ENCODE measurements at regions not wholly inside any gene's neighbourhood (a gene's known extent, or its start where the extent isn't known, plus 50 kb on each side); places are given as distances from the start of the nearest gene placed in this dataset.

DNA sequence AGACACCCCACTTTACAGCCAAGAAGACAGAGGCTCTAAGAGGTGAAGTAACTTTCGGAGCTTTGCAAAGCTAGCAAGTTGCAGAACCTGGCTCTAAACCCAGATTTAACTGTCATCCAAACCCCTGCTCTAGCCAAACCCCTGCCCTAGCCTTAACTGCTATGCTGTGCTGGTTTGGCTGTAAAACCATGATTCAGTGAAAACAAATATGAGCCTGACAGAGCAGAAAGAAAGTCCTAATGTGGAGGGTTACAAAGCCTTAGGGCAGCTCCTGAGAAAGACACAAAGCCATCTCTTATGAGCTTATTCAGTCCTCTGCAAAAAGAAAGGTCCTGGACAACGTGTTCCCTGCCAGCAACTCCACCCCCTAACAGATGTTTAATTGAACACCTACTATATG is 172.8 kb downstream of the KATNAL1 start:
- TF ChIP-seq, protein P1, sequence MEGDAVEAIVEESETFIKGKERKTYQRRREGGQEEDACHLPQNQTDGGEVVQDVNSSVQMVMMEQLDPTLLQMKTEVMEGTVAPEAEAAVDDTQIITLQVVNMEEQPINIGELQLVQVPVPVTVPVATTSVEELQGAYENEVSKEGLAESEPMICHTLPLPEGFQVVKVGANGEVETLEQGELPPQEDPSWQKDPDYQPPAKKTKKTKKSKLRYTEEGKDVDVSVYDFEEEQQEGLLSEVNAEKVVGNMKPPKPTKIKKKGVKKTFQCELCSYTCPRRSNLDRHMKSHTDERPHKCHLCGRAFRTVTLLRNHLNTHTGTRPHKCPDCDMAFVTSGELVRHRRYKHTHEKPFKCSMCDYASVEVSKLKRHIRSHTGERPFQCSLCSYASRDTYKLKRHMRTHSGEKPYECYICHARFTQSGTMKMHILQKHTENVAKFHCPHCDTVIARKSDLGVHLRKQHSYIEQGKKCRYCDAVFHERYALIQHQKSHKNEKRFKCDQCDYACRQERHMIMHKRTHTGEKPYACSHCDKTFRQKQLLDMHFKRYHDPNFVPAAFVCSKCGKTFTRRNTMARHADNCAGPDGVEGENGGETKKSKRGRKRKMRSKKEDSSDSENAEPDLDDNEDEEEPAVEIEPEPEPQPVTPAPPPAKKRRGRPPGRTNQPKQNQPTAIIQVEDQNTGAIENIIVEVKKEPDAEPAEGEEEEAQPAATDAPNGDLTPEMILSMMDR (IDR thresholded peaks at IDR 0.05) = no peak
- H3K27ac Mint-ChIP-seq = no peak overlapping the region
- H3K4me3 Mint-ChIP-seq = no peak overlapping the region
- no peaks in the 10 kb centered on the region for H3K9me3 Mint-ChIP-seq
- intact Hi-C loops (cut with micrococcal nuclease) = loop anchor here (10.0 kb wide), 2 partner anchors 330 to 440 kb away; partner anchors contain the start of gene HMGB1
- ATAC-seq (no peak), DNase-seq (no peak)
- peaks cover 8% of the 10 kb centered on the region for H3K4me1 Mint-ChIP-seq (ENCODE audit: low read depth)
- POLR2A ChIA-PET = interaction anchor here (0.7 kb wide), 1 partner anchor 38 kb away, joined by 4 read pairs; no protein-coding TSS in a partner anchor
- CTCF ChIA-PET = interaction anchor here (1.1 to 6.5 kb wide), 6 partner anchors 10 to 446 kb away, joined by 3 to 109 read pairs (median 66); no protein-coding TSS in a partner anchor
- H3K27me3 Mint-ChIP-seq = no peaks in the 10 kb centered on the region
- no peaks in the 10 kb centered on the region for H3K36me3 Mint-ChIP-seq (ENCODE audit: low read depth)

DNA sequence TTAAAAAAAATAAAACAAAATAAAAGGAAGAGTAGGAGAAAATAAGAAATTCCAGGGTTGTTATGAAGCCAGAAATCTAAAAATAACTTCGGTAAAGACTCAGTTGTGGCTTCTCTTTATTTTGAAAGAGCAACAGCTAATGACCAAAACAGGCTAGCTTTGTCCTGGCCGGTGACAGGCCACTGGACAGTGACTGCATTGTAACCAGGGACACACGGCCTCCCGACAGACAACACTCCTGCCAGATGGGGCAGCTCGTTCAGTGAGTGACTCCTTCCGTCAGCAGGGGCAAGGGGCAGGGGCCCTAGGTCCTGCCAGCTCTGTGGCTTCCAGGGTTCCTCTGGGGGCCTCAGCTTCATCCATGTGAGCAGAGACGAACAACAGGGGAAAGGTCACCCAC is 173.4 kb downstream of the KATNAL1 start:
- Mint-ChIP-seq H3K4me3 (no peak overlapping the region), H3K36me3 (ENCODE audit: low read depth) (no peaks in the 10 kb centered on the region), H3K4me1 (ENCODE audit: low read depth) (peaks cover 8% of the 10 kb centered on the region), H3K27ac (no peak overlapping the region), H3K27me3 (no peaks in the 10 kb centered on the region), H3K9me3 (no peaks in the 10 kb centered on the region)
- no peak for ATAC-seq
- intact Hi-C loops (cut with micrococcal nuclease) = loop anchor here (2.0 to 10.0 kb wide), 3 partner anchors 29 to 441 kb away; partner anchors contain the start of gene HMGB1
- ChIA-PET POLR2A (interaction anchor here (1.0 kb wide), 1 partner anchor 19 kb away, joined by 3 read pairs; no protein-coding TSS in a partner anchor), CTCF (interaction anchor here (1.1 to 6.5 kb wide), 8 partner anchors 10 to 365 kb away, joined by 3 to 109 read pairs (median 44); no protein-coding TSS in a partner anchor)
- TF ChIP-seq, protein P1 (IDR thresholded peaks at IDR 0.05) = no peak
- DNase-seq = no peak

DNA sequence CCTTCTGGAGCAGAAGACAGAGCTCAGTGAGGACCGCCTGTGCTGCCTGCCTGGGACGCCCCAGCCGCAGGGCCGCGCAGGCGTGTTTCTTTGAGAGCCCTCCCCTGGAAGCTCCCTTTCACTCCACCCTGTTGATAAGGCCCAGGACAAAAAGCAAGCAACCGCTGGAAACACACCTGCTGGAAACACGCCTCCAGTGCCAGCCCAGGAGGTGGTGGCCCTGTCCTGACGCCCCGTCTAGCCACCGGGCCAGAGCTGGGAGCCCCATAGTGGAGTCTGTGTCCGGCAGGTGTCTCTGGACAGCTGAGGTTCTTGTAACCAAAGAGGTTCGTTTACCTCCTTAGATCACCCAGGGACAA is 173.8 kb downstream of the KATNAL1 start:
- H3K27me3 Mint-ChIP-seq = no peaks in the 10 kb centered on the region
- no peaks in the 10 kb centered on the region for H3K9me3 Mint-ChIP-seq
- no peak overlapping the region for H3K4me3 Mint-ChIP-seq
- no peaks in the 10 kb centered on the region for H3K36me3 Mint-ChIP-seq (ENCODE audit: low read depth)
- CTCF ChIA-PET = interaction anchor here (1.5 to 6.5 kb wide), 12 partner anchors 11 to 448 kb away, joined by 3 to 109 read pairs (median 20); no protein-coding TSS in a partner anchor
- DNase-seq (no peak), ATAC-seq (no peak)
- intact Hi-C loops (cut with micrococcal nuclease) = loop anchor here (2.0 to 10.0 kb wide), 3 partner anchors 29 to 441 kb away; partner anchors contain the start of gene HMGB1
- TF ChIP-seq, protein P1 (IDR thresholded peaks at IDR 0.05) = no peak
- POLR2A ChIA-PET = interaction anchor here (1.0 to 1.5 kb wide), 2 partner anchors 13 to 20 kb away, joined by 3 to 6 read pairs; no protein-coding TSS in a partner anchor
- no peak overlapping the region for H3K27ac Mint-ChIP-seq
- H3K4me1 Mint-ChIP-seq (ENCODE audit: low read depth) = peaks cover 11% of the 10 kb centered on the region

DNA sequence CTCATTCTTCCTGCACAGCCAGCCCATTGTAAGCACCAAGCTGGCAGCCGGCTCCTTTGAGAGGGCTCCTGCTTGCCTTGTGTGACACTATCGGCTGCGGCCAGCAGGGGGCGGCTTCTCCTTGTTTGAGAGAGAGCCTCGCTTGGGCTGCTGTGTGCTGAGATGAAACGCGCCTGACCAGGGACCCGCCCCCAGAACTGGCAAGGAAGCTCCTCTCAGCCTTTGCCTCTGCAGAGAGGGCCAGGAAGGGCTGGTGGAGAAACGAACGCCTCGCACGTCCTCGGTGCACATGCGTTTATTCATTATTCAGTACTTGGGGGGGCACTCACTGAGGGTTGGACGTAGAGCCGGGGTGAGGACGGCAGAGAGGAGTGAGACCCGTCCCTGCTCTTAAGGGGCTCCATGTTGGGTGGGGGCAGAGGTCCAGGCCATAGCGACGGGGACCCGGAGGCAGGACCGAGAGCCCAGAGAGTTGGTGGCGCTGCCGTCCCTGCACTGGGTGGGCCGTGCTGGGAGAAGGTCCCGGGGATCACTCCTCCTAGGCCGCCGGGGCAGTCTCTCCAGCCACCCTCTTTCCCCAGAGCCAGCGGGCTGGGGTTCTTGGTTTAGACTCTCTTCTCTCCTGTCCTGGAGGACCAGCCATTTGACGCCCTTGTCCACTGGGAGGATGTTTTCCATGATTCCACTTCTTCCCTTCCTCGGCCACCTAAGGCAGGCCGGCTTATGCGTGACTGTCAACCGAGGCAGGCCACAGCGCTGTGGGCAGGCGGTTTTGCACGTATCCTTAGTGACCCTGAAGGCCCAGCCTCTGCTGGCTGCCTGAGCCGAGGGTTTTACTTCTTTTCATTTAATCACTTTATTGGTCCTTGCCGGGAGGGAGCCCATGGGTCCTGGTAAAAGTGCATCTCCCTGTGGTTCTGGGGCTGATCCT is 174.5 kb downstream of the KATNAL1 start:
- ChIA-PET CTCF (interaction anchor here (0.5 to 6.5 kb wide), 96 partner anchors 8 to 733 kb away, joined by 3 to 109 read pairs (median 5); partner anchors contain the start of genes KATNAL1, UBE2L5 and USPL1), POLR2A (interaction anchor here (0.5 to 1.6 kb wide), 12 partner anchors 8 to 737 kb away, joined by 3 to 6 read pairs (median 4); partner anchors contain the start of gene HMGB1)
- Mint-ChIP-seq H3K4me3 (no peak overlapping the region), H3K36me3 (ENCODE audit: low read depth) (no peaks in the 10 kb centered on the region), H3K27ac (peak overlapping the region; percentile 16), H3K27me3 (no peaks in the 10 kb centered on the region), H3K9me3 (no peaks in the 10 kb centered on the region), H3K4me1 (ENCODE audit: low read depth) (peaks cover 12% of the 10 kb centered on the region)
- intact Hi-C loops (cut with micrococcal nuclease) = loop anchor here (2.0 to 10.0 kb wide), 3 partner anchors 30 to 442 kb away; partner anchors contain the start of gene HMGB1
- TF ChIP-seq, protein P1 (IDR thresholded peaks at IDR 0.05) = peak; percentile 80
- ATAC-seq (peak; percentile 100), DNase-seq (peak; percentile 99)

Measured in activated CD8-positive, alpha-beta T cell treated with anti-CD3 and anti-CD28 coated beads for 36 hours (primary cell).